NB4 (cell line): ENCODE measurements at regions not wholly inside any gene's neighbourhood (a gene's known extent, or its start where the extent isn't known, plus 50 kb on each side); places are given as distances from the start of the nearest gene placed in this dataset.
A peak's percentile ranks its signal among the peaks of the same experiment; 100 is the strongest.
"Not testable (repeated sequence)": the region's sequence is repeated elsewhere in the genome, so short reads cannot be mapped to it uniquely, and the experiment has no call there.

Source experiments
- DNase-seq: peaks from one replicate; pipeline ENCODE4 v3.0.0; 2010; ENCODE audit warnings: low read depth
- H3K4me3 ChIP-seq: one replicate; pipeline ENCODE4 v1.5.1; 2011; ENCODE audit warnings: mild to moderate bottlenecking, low read depth, low read length, moderate library complexity
- CTCF ChIP-seq: IDR thresholded peaks from one replicate; pipeline ENCODE4 v1.5.1; 2012; ENCODE audit warnings: low read depth, low read length
- MAX ChIP-seq: IDR thresholded peaks from 2 replicates; pipeline ENCODE4 v1.6.1; 2011; ENCODE audit warnings: low read depth, low read length
- MYC ChIP-seq: IDR thresholded peaks from 2 replicates; pipeline ENCODE4 v1.6.1; 2011; ENCODE audit warnings: low read depth, low read length
- POLR2A ChIP-seq: IDR thresholded peaks from 2 replicates; pipeline ENCODE4 v1.6.1; 2011; ENCODE audit warnings: mild to moderate bottlenecking; ENCODE audit not compliant: insufficient read length; ENCODE audit errors: extremely low read depth

DNA sequence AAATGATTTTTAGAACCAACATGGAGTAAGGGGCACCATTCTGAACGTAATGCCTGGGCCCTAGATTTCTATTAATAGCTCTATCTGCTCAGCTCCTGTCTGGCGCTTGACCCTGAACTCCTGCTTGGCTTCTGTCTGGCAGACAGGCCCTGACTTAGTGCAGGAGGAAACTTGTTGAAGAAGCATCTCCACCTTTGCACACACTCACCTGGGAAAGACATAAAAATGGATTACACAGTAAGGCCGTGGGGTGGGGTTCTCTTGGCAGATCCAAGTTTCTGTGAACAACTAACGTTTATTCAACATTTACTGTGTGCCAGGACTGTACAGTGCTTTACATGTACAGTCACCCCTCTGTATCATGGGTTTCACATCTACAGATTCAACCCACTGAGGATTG lies 62.1 kb upstream of the CNIH3 start:
- TF ChIP-seq MAX: no peak
- no peak for TF ChIP-seq CTCF
- no peak for TF ChIP-seq POLR2A
- TF ChIP-seq MYC: no peak
- H3K4me3 ChIP-seq: no peak overlapping the region
- DNase-seq: no peak

DNA sequence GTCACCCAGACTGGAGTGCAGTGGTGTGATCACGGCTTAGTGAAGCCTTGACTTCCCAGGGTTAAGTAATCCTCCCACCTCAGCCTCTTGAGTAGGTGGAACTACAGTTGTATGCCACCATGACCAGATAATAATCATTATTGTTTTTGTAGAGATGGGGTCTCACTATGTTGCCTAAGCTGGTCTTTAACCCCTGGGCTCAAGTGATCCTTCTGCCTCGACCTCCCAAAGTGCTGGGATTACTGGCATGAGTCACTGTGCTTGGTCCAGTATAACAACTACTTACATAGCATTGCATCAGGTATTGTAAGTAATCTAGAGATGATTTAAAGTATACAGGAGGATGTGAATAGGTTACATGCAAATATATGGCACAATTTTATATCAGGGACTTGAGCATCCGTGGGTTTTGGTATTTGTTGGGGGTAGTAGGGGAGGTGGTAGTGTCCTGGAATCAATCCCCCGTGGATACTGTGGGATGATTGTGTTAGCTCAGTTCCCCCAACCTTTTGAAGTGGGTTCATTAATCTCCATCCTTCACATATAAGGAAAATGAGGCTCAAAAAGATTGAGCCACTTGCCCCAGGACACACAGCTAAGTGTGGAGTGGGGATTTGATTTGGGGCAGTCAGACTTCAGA lies 61.4 kb upstream of the CNIH3 start:
- no peak overlapping the region for H3K4me3 ChIP-seq
- TF ChIP-seq POLR2A: no peak
- no peak for TF ChIP-seq MYC
- DNase-seq: no peak

DNA sequence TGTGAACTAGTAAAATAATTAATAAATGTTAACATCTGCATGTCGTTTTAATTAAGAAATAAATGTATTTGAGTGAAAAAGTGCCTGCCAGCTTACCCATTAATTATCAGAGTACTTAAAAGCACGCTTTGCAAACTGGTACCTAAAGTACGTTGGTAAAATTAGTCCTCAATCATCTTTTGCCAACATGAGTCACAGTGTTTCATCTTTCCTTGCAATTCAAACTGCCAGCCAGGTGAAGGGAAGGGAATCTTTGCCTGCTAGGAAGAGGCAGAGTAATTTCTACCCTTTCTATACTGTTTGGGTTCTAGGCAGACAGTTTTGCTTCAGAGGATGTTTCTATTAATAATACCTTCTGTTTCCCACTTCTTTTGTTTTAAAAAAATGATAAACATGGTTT lies 57.2 kb upstream of the CNIH3 start:
- H3K4me3 ChIP-seq: no peak overlapping the region
- TF ChIP-seq MYC (no peak), CTCF (no peak)
- no peak for DNase-seq

DNA sequence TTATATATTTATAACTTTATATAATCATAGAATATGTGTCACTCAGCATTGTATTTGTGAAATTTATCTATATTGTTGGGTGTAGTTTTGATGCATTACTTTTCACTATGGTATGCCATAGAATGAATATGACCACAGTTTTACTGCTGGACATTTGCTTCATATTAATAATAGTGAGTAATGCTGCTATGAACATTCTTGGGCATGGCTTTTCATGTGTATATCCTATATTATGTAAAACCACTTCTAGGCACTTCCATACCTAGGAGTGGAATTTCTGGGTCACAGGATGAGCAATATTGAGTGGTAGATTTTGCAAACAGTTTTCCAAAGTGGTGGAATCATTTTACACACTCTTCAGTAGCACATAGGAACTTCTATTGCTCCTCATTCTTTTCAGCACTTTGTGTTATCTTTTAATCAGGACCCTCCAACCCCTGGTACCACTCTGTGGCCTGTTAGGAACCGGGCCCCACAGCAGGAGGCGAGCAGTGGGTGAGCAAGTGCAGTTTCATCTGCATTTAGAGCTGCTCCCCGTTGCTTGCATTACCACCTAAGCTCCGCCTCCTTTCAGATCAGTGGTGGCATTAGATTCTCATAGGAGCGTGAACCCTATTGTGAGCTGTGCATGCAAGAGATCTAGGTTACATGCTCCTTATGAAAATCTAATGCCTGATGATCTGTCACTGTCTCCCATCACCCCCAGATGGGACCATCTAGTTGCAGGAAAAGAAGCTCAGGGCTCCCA lies 56.0 kb upstream of the CNIH3 start:
- no peak overlapping the region for H3K4me3 ChIP-seq
- no peak for TF ChIP-seq MYC
- no peak for TF ChIP-seq POLR2A
- DNase-seq: no peak

DNA sequence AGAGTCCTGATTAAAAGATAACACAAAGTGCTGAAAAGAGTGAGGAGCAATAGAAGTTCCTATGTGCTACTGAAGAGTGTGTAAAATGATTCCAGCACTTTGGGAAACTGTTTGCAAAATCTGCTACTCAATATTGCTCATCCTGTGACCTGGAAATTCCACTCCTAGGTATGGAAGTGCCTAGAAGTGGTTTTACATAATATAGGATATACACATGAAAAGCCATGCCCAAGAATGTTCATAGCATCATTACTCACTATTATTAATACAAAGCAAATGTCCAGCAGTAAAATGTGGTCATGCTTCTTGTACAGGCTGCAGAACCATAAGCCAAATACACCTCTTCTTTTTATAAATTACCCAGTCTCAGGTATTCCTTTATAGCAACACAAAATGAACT lies 53.2 kb upstream of the CNIH3 start:
- not testable (repeated sequence) for H3K4me3 ChIP-seq, DNase-seq

DNA sequence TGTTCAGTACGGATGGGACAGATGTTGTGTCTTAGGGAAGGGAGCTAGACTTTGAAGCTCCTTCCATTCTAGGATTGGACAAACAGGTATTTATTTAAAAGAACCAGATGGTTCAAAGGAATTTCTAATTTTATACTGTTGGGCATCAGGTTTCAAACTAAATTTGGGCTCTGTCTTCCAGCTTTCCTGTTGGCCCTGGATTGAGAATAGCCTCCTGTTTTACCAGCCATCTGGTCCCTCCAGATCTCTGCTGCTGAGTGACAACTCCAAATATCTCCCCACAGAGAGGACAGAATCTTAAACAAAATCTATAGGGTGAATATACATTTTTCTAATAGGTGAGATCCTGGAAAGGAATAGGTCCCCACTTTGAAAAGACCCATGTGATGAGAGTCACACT lies 52.5 kb upstream of the CNIH3 start:
- DNase-seq: no peak
- H3K4me3 ChIP-seq: no peak overlapping the region
- TF ChIP-seq POLR2A: no peak

DNA sequence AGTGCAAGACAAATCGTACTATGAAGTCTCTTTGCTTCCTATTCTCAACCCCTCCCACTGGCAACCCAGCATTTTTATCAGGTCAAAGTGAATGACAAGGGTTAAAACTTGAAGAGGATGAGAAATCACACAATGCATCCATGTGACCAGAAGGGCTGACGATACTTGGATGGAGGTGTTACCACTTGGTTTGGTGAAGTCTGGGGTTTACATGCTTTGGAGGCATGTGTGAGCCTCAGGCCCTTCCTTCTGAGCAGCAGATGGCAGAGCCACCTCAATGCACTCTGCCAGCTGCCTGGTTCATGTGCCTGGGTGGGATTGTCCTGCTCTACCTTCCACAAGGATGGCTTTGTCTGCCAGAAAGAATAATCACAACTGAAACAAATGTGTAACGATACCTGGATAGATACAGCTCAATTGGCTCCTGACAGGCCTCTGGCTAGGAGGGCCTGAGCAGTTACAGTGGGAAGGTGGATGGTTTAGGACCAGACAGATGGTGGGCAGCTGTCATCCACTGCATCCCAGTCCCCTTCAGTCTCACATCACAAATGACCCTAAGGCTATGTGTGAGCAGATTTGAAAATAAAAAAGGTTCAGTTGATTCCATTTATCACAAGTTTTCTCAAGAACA lies 51.5 kb upstream of the CNIH3 start:
- H3K4me3 ChIP-seq: no peak overlapping the region
- TF ChIP-seq MAX: peak; percentile 60
- TF ChIP-seq MYC: no peak
- DNase-seq: peak; percentile 48

DNA sequence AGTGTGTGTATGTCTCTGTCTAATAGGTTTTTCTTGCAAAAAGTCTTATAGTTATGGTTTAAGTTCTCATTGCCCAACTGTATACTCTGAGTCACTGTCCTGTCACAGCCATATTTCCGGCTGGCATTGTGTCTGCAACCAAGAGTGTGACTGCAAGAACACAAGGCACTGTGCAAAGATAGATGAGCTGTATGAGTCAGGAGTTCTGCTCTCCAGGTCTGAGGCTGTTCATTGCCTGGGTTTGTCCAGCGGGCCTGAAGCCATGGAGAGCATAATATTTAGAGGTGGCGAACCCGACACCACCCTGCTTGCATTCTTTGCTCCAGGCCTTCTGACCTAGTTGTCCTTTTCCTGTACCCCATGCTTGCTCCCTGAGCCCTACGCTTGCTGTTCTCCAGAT lies 50.9 kb upstream of the CNIH3 start:
- peak; percentile 23 for TF ChIP-seq POLR2A
- TF ChIP-seq MAX: peak; percentile 72; the same call in 1 of the 2 replicates
- peak; percentile 70 for TF ChIP-seq MYC
- TF ChIP-seq CTCF: no peak
- peak; percentile 98 for DNase-seq
- H3K4me3 ChIP-seq: peak overlapping the region; percentile 43
